ENCODE measurements at regions not wholly inside any gene's neighbourhood (a gene's known extent, or its start where the extent isn't known, plus 50 kb on each side); places are given as distances from the start of the nearest gene placed in this dataset.

DNA sequence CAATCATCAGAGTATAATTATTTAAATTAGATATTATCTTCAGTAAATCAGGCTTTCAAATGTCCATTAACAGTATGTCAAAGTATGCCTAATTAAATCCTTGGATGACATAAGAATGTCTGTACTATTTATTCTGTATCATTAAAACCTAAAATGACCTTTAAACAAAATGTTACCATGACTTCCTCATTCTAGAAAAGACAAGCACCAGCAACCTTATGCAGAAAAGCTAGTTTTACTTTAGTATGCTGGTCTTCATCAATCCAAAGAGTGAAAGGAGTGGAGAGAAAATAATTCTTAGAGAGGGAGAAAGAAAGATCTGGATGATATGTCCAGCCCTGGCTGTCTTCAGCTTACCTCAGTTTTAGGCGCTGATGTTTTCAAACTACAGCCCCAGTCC lies 140.1 kb upstream of the UBE2E2 start:
- no peaks in the 10 kb centered on the region for H3K4me1 Mint-ChIP-seq (ENCODE audit: low read depth, unreplicated experiment)
- H3K36me3 ChIP-seq (ENCODE audit: control insufficient read depth, insufficient read depth, low read length), result no peaks in the 10 kb centered on the region
- no TSS peak for BruUV-seq (replicated peaks)
- no peaks in the 10 kb centered on the region for H3K27me3 ChIP-seq (replicated peaks; ENCODE audit: control insufficient read depth, insufficient read depth, low read length)
- H3K4me3 Mint-ChIP-seq (ENCODE audit: unreplicated experiment), result no peak overlapping the region
- no peak for DNase-seq
- peaks cover 20% of the 10 kb centered on the region for H3K9me3 Mint-ChIP-seq (ENCODE audit: unreplicated experiment)
- H3K4me1 ChIP-seq, result no peaks in the 10 kb centered on the region
- POLR2A ChIA-PET, result no interaction called here
- H3K27ac Mint-ChIP-seq (ENCODE audit: unreplicated experiment), result no peak overlapping the region
- peaks cover 10% of the 10 kb centered on the region for H3K27me3 Mint-ChIP-seq (ENCODE audit: insufficient read depth, unreplicated experiment)
- no peak overlapping the region for H3K4me3 ChIP-seq (ENCODE audit: low read depth, low read length)
- intact Hi-C loops (cut with micrococcal nuclease; ENCODE audit: unreplicated experiment), result no loop called here
- no peaks in the 10 kb centered on the region for H3K9me3 ChIP-seq
- no peaks in the 10 kb centered on the region for H3K36me3 Mint-ChIP-seq (ENCODE audit: insufficient read depth, unreplicated experiment)
- TF ChIP-seq, protein P1, sequence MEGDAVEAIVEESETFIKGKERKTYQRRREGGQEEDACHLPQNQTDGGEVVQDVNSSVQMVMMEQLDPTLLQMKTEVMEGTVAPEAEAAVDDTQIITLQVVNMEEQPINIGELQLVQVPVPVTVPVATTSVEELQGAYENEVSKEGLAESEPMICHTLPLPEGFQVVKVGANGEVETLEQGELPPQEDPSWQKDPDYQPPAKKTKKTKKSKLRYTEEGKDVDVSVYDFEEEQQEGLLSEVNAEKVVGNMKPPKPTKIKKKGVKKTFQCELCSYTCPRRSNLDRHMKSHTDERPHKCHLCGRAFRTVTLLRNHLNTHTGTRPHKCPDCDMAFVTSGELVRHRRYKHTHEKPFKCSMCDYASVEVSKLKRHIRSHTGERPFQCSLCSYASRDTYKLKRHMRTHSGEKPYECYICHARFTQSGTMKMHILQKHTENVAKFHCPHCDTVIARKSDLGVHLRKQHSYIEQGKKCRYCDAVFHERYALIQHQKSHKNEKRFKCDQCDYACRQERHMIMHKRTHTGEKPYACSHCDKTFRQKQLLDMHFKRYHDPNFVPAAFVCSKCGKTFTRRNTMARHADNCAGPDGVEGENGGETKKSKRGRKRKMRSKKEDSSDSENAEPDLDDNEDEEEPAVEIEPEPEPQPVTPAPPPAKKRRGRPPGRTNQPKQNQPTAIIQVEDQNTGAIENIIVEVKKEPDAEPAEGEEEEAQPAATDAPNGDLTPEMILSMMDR (IDR thresholded peaks at IDR 0.05; ENCODE audit: insufficient read depth in 1 of 2, low read depth in 1 of 2, low read length in 1 of 2, severe bottlenecking in 1 of 2, unreplicated experiment in 1 of 2), result no peak
- CTCF ChIA-PET, result no interaction called here

DNA sequence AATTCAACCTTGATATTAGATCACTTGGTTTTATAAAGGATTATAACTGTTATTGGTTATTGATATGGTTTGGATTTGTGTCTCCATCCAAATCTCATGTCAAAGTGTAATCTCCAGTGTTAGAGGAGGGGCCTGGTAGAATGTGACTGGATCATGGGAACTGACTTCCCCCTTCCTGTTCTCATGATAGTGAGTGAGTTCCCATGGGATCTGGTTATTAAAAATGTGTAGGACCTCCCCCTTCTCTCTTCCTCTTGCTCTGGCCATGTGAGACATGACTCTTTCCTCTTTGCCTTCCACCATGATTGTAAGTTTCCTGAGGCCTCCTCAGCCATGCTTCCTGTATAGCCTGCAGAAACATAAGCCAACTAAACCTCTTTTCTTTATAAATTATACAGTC lies 136.0 kb upstream of the UBE2E2 start:
- CTCF ChIA-PET, result no interaction called here
- POLR2A ChIA-PET, result no interaction called here

DNA sequence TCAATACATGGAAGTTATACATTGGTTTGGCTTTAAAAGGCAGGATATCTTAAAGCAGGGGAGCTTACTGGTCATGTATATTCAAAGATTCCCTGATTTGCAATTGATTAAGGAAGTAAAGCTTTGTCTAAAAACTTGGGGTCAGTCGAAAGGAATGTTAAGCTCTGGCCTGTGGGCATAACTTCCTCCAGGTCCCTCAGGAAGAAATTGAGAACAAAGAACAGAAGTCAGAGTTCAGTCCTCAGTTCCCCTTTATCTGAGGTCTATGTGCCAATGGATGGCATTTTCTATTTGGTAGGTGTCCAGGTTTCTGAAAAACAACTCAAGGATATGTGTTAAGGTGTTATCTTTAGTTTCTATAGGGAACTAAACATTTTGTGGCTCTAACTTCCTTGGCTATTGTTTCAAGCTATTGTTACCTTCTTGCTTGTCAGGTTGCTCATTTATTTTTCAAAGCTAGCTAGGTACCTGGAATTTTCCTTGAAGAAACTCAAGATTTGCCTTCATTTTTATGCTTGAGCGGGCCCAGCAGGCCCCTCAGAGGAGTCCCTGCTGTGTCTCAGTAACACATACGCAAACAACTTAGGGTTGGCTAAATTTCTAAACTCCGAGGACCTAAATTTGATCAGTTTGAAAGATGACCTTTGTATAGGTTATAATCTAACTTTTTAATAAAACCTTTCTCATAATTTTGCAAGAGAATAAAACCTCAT lies 135.0 kb upstream of the UBE2E2 start:
- H3K9me3 Mint-ChIP-seq (ENCODE audit: unreplicated experiment), result no peaks in the 10 kb centered on the region
- H3K36me3 Mint-ChIP-seq (ENCODE audit: insufficient read depth, unreplicated experiment), result no peaks in the 10 kb centered on the region
- no peak for DNase-seq
- intact Hi-C loops (cut with micrococcal nuclease; ENCODE audit: unreplicated experiment), result no loop called here
- H3K27ac Mint-ChIP-seq (ENCODE audit: unreplicated experiment), result no peak overlapping the region
- peaks cover 7% of the 10 kb centered on the region for H3K27me3 Mint-ChIP-seq (ENCODE audit: insufficient read depth, unreplicated experiment)
- no peaks in the 10 kb centered on the region for H3K27me3 ChIP-seq (replicated peaks; ENCODE audit: control insufficient read depth, insufficient read depth, low read length)
- H3K9me3 ChIP-seq, result no peaks in the 10 kb centered on the region
- TF ChIP-seq, protein P1 (IDR thresholded peaks at IDR 0.05; ENCODE audit: insufficient read depth in 1 of 2, low read depth in 1 of 2, low read length in 1 of 2, severe bottlenecking in 1 of 2, unreplicated experiment in 1 of 2), result no peak
- no TSS peak for BruUV-seq (replicated peaks)
- H3K4me3 Mint-ChIP-seq (ENCODE audit: unreplicated experiment), result no peak overlapping the region
- ChIA-PET CTCF (no interaction called here), POLR2A (no interaction called here)
- no peaks in the 10 kb centered on the region for H3K4me1 Mint-ChIP-seq (ENCODE audit: low read depth, unreplicated experiment)
- H3K4me1 ChIP-seq, result no peaks in the 10 kb centered on the region
- no peaks in the 10 kb centered on the region for H3K36me3 ChIP-seq (ENCODE audit: control insufficient read depth, insufficient read depth, low read length)
- no peak overlapping the region for H3K4me3 ChIP-seq (ENCODE audit: low read depth, low read length)

More for the DNA sequence above, 136.0 kb upstream of the UBE2E2 start:
- H3K4me1 ChIP-seq, result no peaks in the 10 kb centered on the region
- H3K27me3 Mint-ChIP-seq (ENCODE audit: insufficient read depth, unreplicated experiment), result peaks cover 7% of the 10 kb centered on the region
- no peaks in the 10 kb centered on the region for H3K4me1 Mint-ChIP-seq (ENCODE audit: low read depth, unreplicated experiment)
- H3K4me3 ChIP-seq (ENCODE audit: low read depth, low read length), result no peak overlapping the region
- DNase-seq, result no peak
- TF ChIP-seq, protein P1 (IDR thresholded peaks at IDR 0.05; ENCODE audit: insufficient read depth in 1 of 2, low read depth in 1 of 2, low read length in 1 of 2, severe bottlenecking in 1 of 2, unreplicated experiment in 1 of 2), result no peak
- H3K27ac Mint-ChIP-seq (ENCODE audit: unreplicated experiment), result no peak overlapping the region
- H3K36me3 ChIP-seq (ENCODE audit: control insufficient read depth, insufficient read depth, low read length), result no peaks in the 10 kb centered on the region
- no TSS peak for BruUV-seq (replicated peaks)
- H3K4me3 Mint-ChIP-seq (ENCODE audit: unreplicated experiment), result no peak overlapping the region
- H3K27me3 ChIP-seq (replicated peaks; ENCODE audit: control insufficient read depth, insufficient read depth, low read length), result no peaks in the 10 kb centered on the region
- H3K9me3 ChIP-seq, result no peaks in the 10 kb centered on the region
- intact Hi-C loops (cut with micrococcal nuclease; ENCODE audit: unreplicated experiment), result no loop called here
- H3K36me3 Mint-ChIP-seq (ENCODE audit: insufficient read depth, unreplicated experiment), result no peaks in the 10 kb centered on the region
- H3K9me3 Mint-ChIP-seq (ENCODE audit: unreplicated experiment), result no peaks in the 10 kb centered on the region

All from Caco-2 (cell line).